Activated T-cell treated with anti-CD3 and anti-CD28 coated beads, Interleukin-2, amount 50 U/mL, for 72 hours (primary cell): ENCODE measurements at regions not wholly inside any gene's neighbourhood (a gene's known extent, or its start where the extent isn't known, plus 50 kb on each side); places are given as distances from the start of the nearest gene placed in this dataset.

ENCODE experiments used
- ATAC-seq, 2 donors: fragments of 150-1000 bp; cut with Tn5 transposase; replicated peaks in 1 of 2; 2 replicates each; pipeline ENCODE4 v1.10.0; 2021; ENCODE audit warnings: moderate library complexity in 2 of 2, mild to moderate bottlenecking in 1 of 2
- DNase-seq, 2 donors: peaks; one replicate each; pipeline ENCODE4 v3.0.0; 2021 to 2022; ENCODE audit warnings: mixed read lengths in 1 of 2
- H3K27ac Mint-ChIP-seq: one replicate; pipeline ENCODE4 v1.8.0; 2022; ENCODE audit warnings: mild to moderate bottlenecking, moderate library complexity, mixed read lengths
- H3K27me3 Mint-ChIP-seq: one replicate; pipeline ENCODE4 v1.8.0; 2022; ENCODE audit warnings: low read depth, mixed read lengths
- H3K36me3 Mint-ChIP-seq, 2 donors: one replicate each; pipeline ENCODE4 v1.8.0; 2022; ENCODE audit warnings: mixed read lengths in 2 of 2, mild to moderate bottlenecking in 1 of 2; ENCODE audit not compliant: insufficient read depth in 2 of 2
- H3K4me1 Mint-ChIP-seq: one replicate; pipeline ENCODE4 v1.8.0; 2022; ENCODE audit warnings: low read depth, mixed read lengths
- H3K4me3 Mint-ChIP-seq, 2 donors: one replicate each; pipeline ENCODE4 v1.8.0; 2022; ENCODE audit warnings: mild to moderate bottlenecking in 2 of 2, mixed read lengths in 2 of 2, moderate library complexity in 2 of 2
- H3K9me3 Mint-ChIP-seq, 2 donors: one replicate each; pipeline ENCODE4 v1.8.0; 2022; ENCODE audit warnings: mixed read lengths in 2 of 2

DNA sequence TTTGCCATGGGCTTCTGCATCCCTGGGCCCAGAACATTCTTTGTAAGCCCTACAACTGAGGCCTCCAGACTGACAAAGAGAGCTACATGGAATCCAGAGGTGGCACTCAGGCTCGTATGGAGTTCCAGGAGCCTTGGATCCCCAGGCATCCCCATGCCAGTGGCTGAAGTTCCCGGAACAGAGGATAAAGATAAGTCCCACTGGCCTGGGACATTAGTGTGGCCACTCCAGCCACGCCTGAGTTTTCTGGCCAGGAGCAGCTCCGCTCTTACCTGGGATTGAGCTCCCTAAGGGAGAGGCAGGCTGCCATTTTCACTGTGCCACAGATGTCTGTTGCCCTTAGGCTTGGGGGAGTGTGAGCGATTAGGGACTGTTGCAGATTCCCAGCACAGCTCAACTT, 656.3 kb upstream of the FAM174A start:
- Mint-ChIP-seq H3K27me3 (no peaks in the 10 kb centered on the region), H3K4me1 (no peaks in the 10 kb centered on the region), H3K9me3 (peaks cover 0 to 1% of the 10 kb centered on the region in 2 donors), H3K4me3 (no peak overlapping the region), H3K36me3 (no peaks in the 10 kb centered on the region), H3K27ac (no peak overlapping the region)
- no peak for ATAC-seq
- DNase-seq = no peak

DNA sequence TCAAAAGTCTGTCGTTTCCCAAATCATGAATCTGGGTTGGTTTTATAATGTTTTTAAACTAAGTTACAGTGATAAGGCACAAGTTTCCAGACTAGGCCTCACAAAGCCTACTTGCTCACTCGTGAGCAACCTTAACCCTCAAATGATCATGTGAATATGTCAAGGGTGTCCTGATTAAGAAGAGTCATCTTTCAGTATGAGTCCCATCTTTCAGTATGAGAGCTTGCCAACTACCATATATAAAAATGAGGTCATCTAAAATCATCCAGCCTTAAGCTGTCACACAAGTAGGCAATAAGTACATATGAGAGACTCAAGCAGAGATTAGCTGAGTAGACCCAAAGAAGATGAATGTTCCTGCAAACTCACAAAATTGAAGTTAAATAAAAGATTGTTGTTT, 668.4 kb upstream of the FAM174A start:
- Mint-ChIP-seq H3K36me3 (no peaks in the 10 kb centered on the region), H3K4me1 (no peaks in the 10 kb centered on the region), H3K4me3 (no peak overlapping the region), H3K27me3 (no peaks in the 10 kb centered on the region), H3K27ac (no peak overlapping the region), H3K9me3 (peaks cover 4% of the 10 kb centered on the region in 2 donors)
- peak; percentile 60 to 70 for ATAC-seq
- DNase-seq = no peak

DNA sequence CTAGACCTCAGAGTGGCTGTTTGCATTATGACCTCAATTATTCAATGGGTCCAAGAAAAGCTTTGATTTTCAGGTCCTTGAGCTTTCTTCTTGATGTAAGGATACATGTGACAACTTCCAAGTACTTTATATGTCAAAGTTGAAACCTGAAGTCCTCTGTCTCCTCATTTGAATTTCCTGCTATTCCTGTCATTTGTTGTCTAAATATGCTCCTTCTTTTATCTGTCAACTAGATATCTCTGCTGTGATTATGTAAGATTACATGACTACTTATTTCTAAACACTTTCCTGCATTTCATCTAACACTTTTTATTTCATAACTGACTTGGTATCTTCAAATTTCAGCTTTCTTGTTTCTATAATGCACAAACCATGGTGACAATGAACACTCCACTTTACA, 670.0 kb upstream of the FAM174A start:
- DNase-seq (no peak), ATAC-seq (no peak)
- Mint-ChIP-seq H3K9me3 (peaks cover 4% of the 10 kb centered on the region in 2 donors), H3K4me3 (no peak overlapping the region), H3K27me3 (no peaks in the 10 kb centered on the region), H3K4me1 (no peaks in the 10 kb centered on the region), H3K27ac (no peak overlapping the region), H3K36me3 (no peaks in the 10 kb centered on the region)

DNA sequence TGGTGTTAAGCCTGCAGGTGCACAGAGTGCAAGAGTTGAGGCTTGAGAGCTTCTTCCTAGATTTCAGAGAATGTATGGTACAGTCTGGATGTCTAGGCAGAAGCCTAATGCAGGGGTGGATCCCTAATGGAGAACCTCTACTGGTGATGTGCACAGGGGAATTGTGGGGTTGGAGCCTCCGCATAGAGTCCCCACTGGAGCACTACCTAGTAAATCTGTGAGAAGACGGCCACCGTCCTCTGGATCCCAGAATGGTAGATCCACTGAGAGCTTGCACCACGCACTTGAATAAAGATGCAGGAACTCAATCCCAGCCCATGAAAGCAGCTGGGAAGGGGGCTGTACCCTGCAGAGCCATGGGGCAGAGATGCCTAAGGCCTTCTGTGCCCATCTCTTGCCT, 699.4 kb upstream of the FAM174A start:
- ATAC-seq = no peak

DNA sequence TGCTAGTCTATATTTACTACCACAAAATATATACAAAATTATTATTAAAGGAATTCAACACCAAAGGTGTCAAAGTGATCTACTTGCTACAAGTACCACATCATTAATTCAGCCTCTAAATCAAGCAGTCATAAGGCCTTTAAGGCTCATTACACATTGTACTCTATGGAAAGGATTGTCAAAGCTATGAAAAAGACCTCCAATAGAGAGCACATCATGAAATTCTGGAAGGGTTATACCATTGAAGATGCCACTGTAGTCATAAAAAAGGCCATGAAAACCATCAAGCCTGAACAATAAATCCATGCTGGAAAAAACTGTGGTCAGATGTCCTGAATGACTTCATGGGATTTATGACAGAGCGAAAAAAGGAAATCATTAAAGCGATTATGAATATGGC, 708.0 kb upstream of the FAM174A start:
- Mint-ChIP-seq H3K9me3 (no peaks in the 10 kb centered on the region), H3K36me3 (no peaks in the 10 kb centered on the region), H3K4me3 (no peak overlapping the region), H3K27ac (no peak overlapping the region), H3K27me3 (no peaks in the 10 kb centered on the region), H3K4me1 (no peaks in the 10 kb centered on the region)
- DNase-seq (no peak), ATAC-seq (no peak)

More for the DNA sequence above, 699.4 kb upstream of the FAM174A start:
- no peaks in the 10 kb centered on the region for H3K36me3 Mint-ChIP-seq
- peaks cover 4 to 9% of the 10 kb centered on the region in 2 donors for H3K9me3 Mint-ChIP-seq
- H3K4me1 Mint-ChIP-seq = no peaks in the 10 kb centered on the region
- no peak for DNase-seq
- no peak overlapping the region for H3K4me3 Mint-ChIP-seq
- H3K27ac Mint-ChIP-seq = no peak overlapping the region
- H3K27me3 Mint-ChIP-seq = no peaks in the 10 kb centered on the region

DNA sequence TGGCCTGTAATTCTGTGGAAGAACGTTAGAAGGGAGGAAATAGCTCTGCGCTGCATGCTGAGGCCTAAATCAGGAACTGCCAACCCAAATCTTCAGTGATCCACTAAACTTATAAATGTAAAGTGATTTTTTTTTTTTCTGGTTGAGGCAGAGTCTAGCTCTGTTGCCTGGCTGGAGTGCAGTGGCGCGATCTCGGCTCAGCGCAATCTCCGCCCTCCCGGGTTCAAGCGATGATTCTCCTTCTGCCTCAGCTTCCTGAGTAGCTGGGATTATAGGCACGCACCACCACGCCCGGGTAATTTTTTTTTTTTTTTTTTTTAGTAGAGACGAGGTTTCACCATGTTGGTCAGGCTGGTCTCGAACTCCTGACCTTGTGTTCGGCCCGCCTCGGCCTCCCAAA, 717.4 kb upstream of the FAM174A start:
- H3K36me3 Mint-ChIP-seq = no peaks in the 10 kb centered on the region
- H3K4me1 Mint-ChIP-seq = no peaks in the 10 kb centered on the region
- H3K4me3 Mint-ChIP-seq = no peak overlapping the region
- H3K27ac Mint-ChIP-seq = no peak overlapping the region
- no peak for ATAC-seq
- H3K27me3 Mint-ChIP-seq = no peaks in the 10 kb centered on the region
- H3K9me3 Mint-ChIP-seq = peaks cover 0 to 7% of the 10 kb centered on the region in 2 donors
- DNase-seq = no peak

DNA sequence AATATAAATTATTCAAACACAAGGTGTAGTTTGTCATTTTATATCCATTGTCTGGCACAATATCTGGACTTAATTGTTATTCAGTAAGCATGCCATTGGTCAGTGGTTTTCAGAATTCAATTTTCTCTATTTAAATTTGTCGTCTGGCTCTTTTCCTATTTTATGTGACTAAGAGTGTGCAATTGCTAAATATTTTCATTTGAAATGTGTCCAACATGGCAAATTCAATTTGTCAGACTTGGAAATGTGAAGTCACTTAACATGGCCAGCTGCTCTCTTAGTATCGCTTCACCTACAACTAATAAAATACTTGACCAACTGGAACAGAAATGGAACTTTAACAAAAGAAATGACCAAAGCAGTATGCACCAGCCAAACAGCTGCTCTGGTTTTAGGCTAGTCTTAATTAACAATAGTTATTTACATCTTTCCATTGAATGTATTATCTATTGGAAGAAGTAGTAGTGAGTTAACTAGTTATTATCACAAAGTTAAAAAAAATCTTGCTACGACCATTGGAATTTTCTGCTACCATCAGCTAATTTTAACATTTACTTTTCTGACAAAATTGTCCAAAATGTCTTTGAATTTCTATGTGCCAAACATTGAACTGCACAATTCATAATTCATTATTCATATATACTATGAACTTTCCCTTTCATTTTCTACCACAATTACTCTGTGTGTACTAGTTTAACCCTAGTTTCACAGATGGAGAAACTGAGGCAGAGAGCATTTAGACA, 720.7 kb upstream of the FAM174A start:
- Mint-ChIP-seq H3K27me3 (no peaks in the 10 kb centered on the region), H3K9me3 (peaks cover 0 to 7% of the 10 kb centered on the region in 2 donors), H3K4me1 (no peaks in the 10 kb centered on the region), H3K27ac (no peak overlapping the region), H3K4me3 (no peak overlapping the region), H3K36me3 (no peaks in the 10 kb centered on the region)
- ATAC-seq (no peak), DNase-seq (no peak)

DNA sequence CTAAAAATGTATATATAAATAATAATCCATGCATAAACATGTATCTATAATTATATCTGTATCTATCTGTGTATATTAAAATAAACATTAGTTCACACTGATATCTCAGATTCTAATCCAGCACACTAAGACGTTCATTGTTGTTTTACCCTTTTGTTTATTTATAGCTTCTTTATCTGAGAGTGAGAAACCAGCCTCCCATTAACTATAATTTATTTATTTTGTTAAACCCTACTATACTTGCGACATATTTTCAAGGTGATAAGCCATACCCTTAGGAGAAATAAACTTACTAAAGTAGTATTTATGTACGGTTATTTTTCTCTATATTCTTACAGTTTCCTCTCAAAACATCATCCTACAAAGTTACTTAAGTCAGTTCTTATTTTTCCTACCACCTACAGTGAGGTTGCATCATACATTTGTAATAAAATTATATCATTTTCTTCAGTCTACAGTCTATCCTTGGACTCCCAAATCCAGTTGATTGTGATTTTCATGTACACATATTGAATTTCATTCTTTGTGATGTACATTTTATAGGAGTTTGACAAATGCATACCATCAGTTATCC, 726.4 kb upstream of the FAM174A start:
- Mint-ChIP-seq H3K4me1 (no peaks in the 10 kb centered on the region), H3K9me3 (peaks cover 0 to 2% of the 10 kb centered on the region in 2 donors), H3K4me3 (no peak overlapping the region), H3K27ac (no peak overlapping the region), H3K36me3 (no peaks in the 10 kb centered on the region), H3K27me3 (no peaks in the 10 kb centered on the region)
- no peak for DNase-seq
- ATAC-seq = no peak

DNA sequence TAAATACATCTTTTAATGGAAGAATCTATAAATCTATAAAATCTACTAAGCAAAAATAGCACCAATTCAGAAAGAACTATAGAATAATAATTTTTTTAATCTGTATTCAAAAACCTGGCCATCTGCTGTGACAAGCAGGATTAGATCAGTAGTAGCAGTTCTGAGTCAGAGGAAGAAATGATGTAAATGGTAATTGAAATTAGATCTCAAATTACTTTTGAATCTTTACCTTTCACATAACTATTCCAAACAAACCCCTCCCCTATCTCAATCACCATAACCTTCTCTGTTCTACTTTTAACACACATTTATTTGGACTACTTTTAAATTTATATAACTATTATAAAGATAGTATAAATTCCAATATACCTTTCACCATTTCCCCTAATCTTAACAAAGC, 727.8 kb upstream of the FAM174A start:
- H3K9me3 Mint-ChIP-seq = peaks cover 2 to 4% of the 10 kb centered on the region in 2 donors
- H3K4me3 Mint-ChIP-seq = no peak overlapping the region
- ATAC-seq = no peak
- no peaks in the 10 kb centered on the region for H3K27me3 Mint-ChIP-seq
- no peaks in the 10 kb centered on the region for H3K36me3 Mint-ChIP-seq
- H3K27ac Mint-ChIP-seq = no peak overlapping the region
- H3K4me1 Mint-ChIP-seq = no peaks in the 10 kb centered on the region
- no peak for DNase-seq

DNA sequence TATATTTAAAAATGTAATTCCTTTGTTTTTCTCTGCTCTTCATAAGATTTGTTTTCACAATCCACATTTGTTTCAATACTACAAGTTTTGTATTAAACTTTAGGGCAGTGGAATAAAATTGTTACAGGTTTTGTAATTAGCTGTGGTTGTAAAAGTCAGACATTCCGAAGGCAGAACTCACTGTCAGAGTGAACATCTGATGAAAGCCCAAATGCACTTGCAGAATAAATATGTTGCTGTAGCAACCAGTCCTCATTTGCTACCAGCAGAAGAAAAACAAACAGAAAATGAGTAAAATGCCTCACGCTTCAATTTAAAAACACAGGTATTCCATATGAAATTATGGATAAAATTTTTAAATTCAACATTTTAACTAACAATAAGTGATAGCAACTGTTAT, 740.1 kb upstream of the FAM174A start:
- H3K4me1 Mint-ChIP-seq = no peaks in the 10 kb centered on the region

DNA sequence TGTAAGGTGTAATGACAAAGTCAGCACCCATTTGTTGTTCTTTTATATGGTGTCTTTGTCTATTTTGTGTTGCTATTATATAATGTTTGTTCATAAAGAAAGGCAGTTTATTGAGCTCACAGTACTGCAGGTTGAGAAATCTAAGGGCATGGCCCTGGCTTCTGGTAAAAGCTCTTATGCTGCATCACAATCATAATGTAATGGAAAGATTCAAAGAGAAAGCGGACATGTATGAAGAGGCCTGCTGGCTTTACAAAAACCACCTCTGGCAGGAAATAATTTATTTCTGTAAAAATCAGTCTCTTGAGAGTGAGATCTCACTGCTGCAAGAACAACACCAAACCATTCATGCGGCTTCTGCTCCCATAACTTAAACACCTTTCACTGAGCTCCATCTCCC, 746.7 kb upstream of the FAM174A start:
- no peak overlapping the region for H3K4me3 Mint-ChIP-seq
- peaks cover 4% of the 10 kb centered on the region in 2 donors for H3K9me3 Mint-ChIP-seq
- no peaks in the 10 kb centered on the region for H3K4me1 Mint-ChIP-seq
- no peaks in the 10 kb centered on the region for H3K27me3 Mint-ChIP-seq
- DNase-seq (no peak), ATAC-seq (no peak)
- H3K36me3 Mint-ChIP-seq = no peaks in the 10 kb centered on the region
- no peak overlapping the region for H3K27ac Mint-ChIP-seq

More for the DNA sequence above, 740.1 kb upstream of the FAM174A start:
- Mint-ChIP-seq H3K27me3 (no peaks in the 10 kb centered on the region), H3K9me3 (peaks cover 1 to 4% of the 10 kb centered on the region in 2 donors), H3K27ac (no peak overlapping the region), H3K36me3 (no peaks in the 10 kb centered on the region), H3K4me3 (no peak overlapping the region)
- no peak for ATAC-seq
- DNase-seq = no peak

DNA sequence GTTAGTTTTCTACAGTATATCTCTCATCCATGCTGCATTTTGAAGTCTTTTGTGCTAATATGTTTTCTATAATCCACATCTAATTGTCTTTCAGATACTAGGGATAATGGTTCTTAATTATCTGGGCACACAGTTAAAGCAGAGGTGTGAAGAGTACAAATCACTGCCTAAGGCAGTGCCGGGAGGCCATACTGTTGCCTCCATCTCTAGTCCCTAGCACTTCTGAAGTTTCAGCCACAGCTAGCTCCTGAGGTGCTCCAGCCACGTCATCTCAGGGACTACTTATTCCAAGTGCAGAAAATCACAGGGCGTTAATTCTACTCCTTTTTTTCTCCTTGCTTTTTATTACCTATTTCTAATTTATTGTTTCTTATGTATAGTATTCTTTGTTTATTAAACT, 760.0 kb upstream of the FAM174A start:
- Mint-ChIP-seq H3K27ac (no peak overlapping the region), H3K4me3 (no peak overlapping the region), H3K4me1 (no peaks in the 10 kb centered on the region), H3K36me3 (no peaks in the 10 kb centered on the region), H3K9me3 (no peaks in the 10 kb centered on the region), H3K27me3 (no peaks in the 10 kb centered on the region)
- DNase-seq (no peak), ATAC-seq (no peak)

DNA sequence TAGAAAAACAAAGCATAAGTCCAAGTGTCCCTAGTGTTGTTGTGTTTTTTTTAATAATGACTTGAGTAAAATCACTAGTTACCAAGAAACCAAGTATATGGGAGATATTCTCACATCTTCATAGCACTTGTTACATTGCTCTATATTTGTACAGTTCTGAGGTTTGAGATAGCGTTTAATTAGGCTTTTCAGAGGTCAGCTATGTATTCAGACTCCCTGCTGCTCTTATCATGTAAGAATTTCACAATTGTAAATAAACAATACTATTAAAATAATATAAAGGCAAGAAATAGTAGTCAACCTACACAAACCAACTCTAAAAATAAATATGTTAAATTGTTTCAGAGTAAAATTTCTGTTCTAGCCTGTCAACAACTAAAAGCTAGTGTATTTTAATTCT, 761.9 kb upstream of the FAM174A start:
- no peak overlapping the region for H3K27ac Mint-ChIP-seq

DNA sequence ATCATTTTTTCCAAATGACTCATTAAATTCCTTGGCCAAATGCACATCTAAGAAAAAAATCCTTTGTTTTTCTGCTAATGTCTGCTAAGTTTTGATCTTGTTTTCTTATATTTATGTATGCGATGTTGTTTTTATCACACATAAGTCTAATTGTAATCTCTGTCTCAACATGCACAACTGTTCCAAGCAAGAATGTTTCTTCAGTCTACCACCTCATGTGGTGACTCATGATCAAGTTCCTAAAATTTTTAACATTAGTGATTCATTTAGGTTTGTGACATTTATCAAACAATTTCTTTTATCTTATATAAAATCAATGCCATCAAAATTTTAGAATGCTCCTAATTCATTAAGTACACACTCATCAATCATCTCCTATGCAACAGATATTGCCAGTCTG, 763.9 kb upstream of the FAM174A start:
- DNase-seq (no peak), ATAC-seq (no peak)
- Mint-ChIP-seq H3K9me3 (peaks cover 0 to 5% of the 10 kb centered on the region in 2 donors), H3K27ac (no peak overlapping the region), H3K27me3 (no peaks in the 10 kb centered on the region), H3K4me1 (no peaks in the 10 kb centered on the region), H3K36me3 (no peaks in the 10 kb centered on the region), H3K4me3 (no peak overlapping the region)

More for the DNA sequence above, 761.9 kb upstream of the FAM174A start:
- Mint-ChIP-seq H3K4me1 (no peaks in the 10 kb centered on the region), H3K4me3 (no peak overlapping the region), H3K9me3 (peaks cover 0 to 5% of the 10 kb centered on the region in 2 donors), H3K36me3 (no peaks in the 10 kb centered on the region), H3K27me3 (no peaks in the 10 kb centered on the region)
- no peak for ATAC-seq
- DNase-seq = no peak
